Left kidney (tissue), 1 donor: ENCODE measurements at regions not wholly inside any gene's neighbourhood (a gene's known extent, or its start where the extent isn't known, plus 50 kb on each side); places are given as distances from the start of the nearest gene placed in this dataset.
"Not testable (repeated sequence)": the region's sequence is repeated elsewhere in the genome, so short reads cannot be mapped to it uniquely, and the experiment has no call there.

Source experiments
- DNase-seq: peaks from one replicate; pipeline ENCODE4 v3.0.0-alpha.2; 2013

GRCh38 chr5:153372425-153373129 is 117.9 kb upstream of the GRIA1 start:
- DNase-seq: no peak

GRCh38 chr5:153373130-153373498 is 117.4 kb upstream of the GRIA1 start:
- no peak for DNase-seq

- not testable (repeated sequence) for DNase-seq
These were observed 108.8 kb upstream of the GRIA1 start for GRCh38 chr5:153381630-153382029.

- no peak for DNase-seq
These were observed 99.9 kb upstream of the GRIA1 start for GRCh38 chr5:153390569-153390968.

- no peak for DNase-seq
These were observed 90.9 kb upstream of the GRIA1 start for GRCh38 chr5:153399595-153399994.

GRCh38 chr5:153400931-153401330 is 89.5 kb upstream of the GRIA1 start:
- DNase-seq: no peak

GRCh38 chr5:153402550-153402949 is 87.9 kb upstream of the GRIA1 start:
- DNase-seq: no peak

GRCh38 chr5:153403470-153403869 is 87.0 kb upstream of the GRIA1 start:
- DNase-seq: no peak

- no peak for DNase-seq
These were observed 85.7 kb upstream of the GRIA1 start for GRCh38 chr5:153404747-153405146.

GRCh38 chr5:153421676-153422075 is 68.8 kb upstream of the GRIA1 start:
- DNase-seq: no peak

GRCh38 chr5:153425914-153426313 is 64.6 kb upstream of the GRIA1 start:
- DNase-seq: no peak

GRCh38 chr5:153429761-153430380 is 60.6 kb upstream of the GRIA1 start:
- no peak for DNase-seq

GRCh38 chr5:153432583-153432982 is 57.9 kb upstream of the GRIA1 start:
- DNase-seq: no peak

- no peak for DNase-seq
These were observed 53.2 kb upstream of the GRIA1 start for GRCh38 chr5:153437251-153437650.

GRCh38 chr5:153439130-153439529 is 51.3 kb upstream of the GRIA1 start:
- DNase-seq: no peak
